Left lung (tissue), 4 donors: ENCODE measurements at regions not wholly inside any gene's neighbourhood (a gene's known extent, or its start where the extent isn't known, plus 50 kb on each side); places are given as distances from the start of the nearest gene placed in this dataset.
"Not testable (repeated sequence)": the region's sequence is repeated elsewhere in the genome, so short reads cannot be mapped to it uniquely, and the experiment has no call there.

Experiments
- ATAC-seq: fragments of 200-7000 bp; cut with Tn5 transposase; one replicate; pipeline ENCODE4 v1.9.1; 2020; ENCODE audit warnings: moderate library complexity
- DNase-seq, 4 donors: peaks; one replicate each; pipeline ENCODE4 v3.0.0-alpha.2; 2013 to 2020
- H3K27ac ChIP-seq, 2 donors: fragments of 200-600 bp; sonication (generic) in 1 of 2; one replicate each; pipeline versions ENCODE4 v1.5.0 to v1.8.0; 2020 to 2021
- H3K27me3 ChIP-seq, 2 donors: fragments of 200-600 bp; sonication (generic) in 1 of 2; one replicate each; pipeline versions ENCODE4 v1.5.0 to v1.8.0; 2020 to 2021
- H3K36me3 ChIP-seq, 2 donors: fragments of 200-600 bp; sonication (generic) in 1 of 2; one replicate each; pipeline versions ENCODE4 v1.5.0 to v1.8.0; 2020 to 2021
- H3K4me1 ChIP-seq, 2 donors: fragments of 200-600 bp; one replicate each; pipeline ENCODE4 v1.8.0; 2021
- H3K4me3 ChIP-seq, 2 donors: fragments of 200-600 bp; sonication (generic) in 1 of 2; one replicate each; pipeline versions ENCODE4 v1.5.0 to v1.8.0; 2020 to 2021; ENCODE audit warnings: mild to moderate bottlenecking in 1 of 2
- H3K9me3 ChIP-seq, 2 donors: fragments of 200-600 bp; sonication (generic) in 1 of 2; one replicate each; pipeline versions ENCODE4 v1.5.0 to v1.8.0; 2020 to 2021
- CTCF ChIP-seq, 2 donors: fragments of 200-600 bp; sonication (generic) in 1 of 2; IDR thresholded peaks; one replicate each; pipeline versions ENCODE4 v1.5.0 to v1.8.0; 2021; ENCODE audit warnings: antibody characterized with exemption in 2 of 2
- intact Hi-C, 2 donors: fragments of 100-400 bp; cut with DNase I; formaldehyde crosslinking; loops; one replicate each; pipeline versions ENCODE4 v1.11.2 to v1.14.2; 2022
- donor health status: DM: no; HTN: yes; CAD: no.
- donor health status: DM: no; HTN: no; CAD: no.

- DNase-seq, result no peak
- ATAC-seq, result no peak
- intact Hi-C loops, result no loop called here
- no peaks in the 10 kb centered on the region for H3K4me1 ChIP-seq
- H3K27ac ChIP-seq, result no peak overlapping the region
- no peaks in the 10 kb centered on the region for H3K9me3 ChIP-seq
- no peak for TF ChIP-seq CTCF (IDR thresholded peaks at IDR 0.05)
- H3K4me3 ChIP-seq, result no peak overlapping the region
- no peaks in the 10 kb centered on the region for H3K36me3 ChIP-seq
- no peaks in the 10 kb centered on the region for H3K27me3 ChIP-seq
Measured at GRCh38 chr2:45102141-45102540, 92.9 kb upstream of the SIX2 start.

- H3K27ac ChIP-seq, result no peak overlapping the region
- H3K9me3 ChIP-seq, result no peaks in the 10 kb centered on the region
- ATAC-seq, result no peak
- TF ChIP-seq CTCF (IDR thresholded peaks at IDR 0.05), result no peak
- H3K36me3 ChIP-seq, result no peaks in the 10 kb centered on the region
- no peaks in the 10 kb centered on the region for H3K4me1 ChIP-seq
- peaks cover 7 to 12% of the 10 kb centered on the region in 2 donors for H3K27me3 ChIP-seq
- intact Hi-C loops, result no loop called here
- DNase-seq, result no peak
- no peak overlapping the region for H3K4me3 ChIP-seq
Measured at GRCh38 chr2:45096996-45097395, 87.7 kb upstream of the SIX2 start.

- intact Hi-C loops, H3K27ac ChIP-seq, DNase-seq, H3K9me3 ChIP-seq, ATAC-seq, H3K36me3 ChIP-seq, H3K4me1 ChIP-seq, H3K4me3 ChIP-seq: not testable (repeated sequence)
- peaks cover 7 to 12% of the 10 kb centered on the region in 2 donors for H3K27me3 ChIP-seq
Measured at GRCh38 chr2:45096038-45096437, 86.8 kb upstream of the SIX2 start.

GRCh38 chr2:45093663-45094062 is 84.4 kb upstream of the SIX2 start:
- Histone ChIP-seq H3K4me1 (no peaks in the 10 kb centered on the region), H3K27me3 (peaks cover 7 to 12% of the 10 kb centered on the region in 2 donors), H3K4me3 (no peak overlapping the region), H3K36me3 (no peaks in the 10 kb centered on the region), H3K9me3 (no peaks in the 10 kb centered on the region), H3K27ac (no peak overlapping the region)
- ATAC-seq (no peak), DNase-seq (no peak)
- TF ChIP-seq CTCF (IDR thresholded peaks at IDR 0.05), result no peak
- intact Hi-C loops, result no loop called here

- H3K4me3 ChIP-seq, result no peak overlapping the region
- no peaks in the 10 kb centered on the region for H3K9me3 ChIP-seq
- intact Hi-C loops, result no loop called here
- ATAC-seq, result no peak
- no peaks in the 10 kb centered on the region for H3K4me1 ChIP-seq
- H3K36me3 ChIP-seq, result no peaks in the 10 kb centered on the region
- H3K27me3 ChIP-seq, result peaks cover 7 to 12% of the 10 kb centered on the region in 2 donors
- no peak for DNase-seq
- TF ChIP-seq CTCF (IDR thresholded peaks at IDR 0.05), result no peak
- H3K27ac ChIP-seq, result no peak overlapping the region
Measured at GRCh38 chr2:45093181-45093580, 83.9 kb upstream of the SIX2 start.

GRCh38 chr2:45089554-45090261 is 80.5 kb upstream of the SIX2 start:
- H3K36me3 ChIP-seq, result no peaks in the 10 kb centered on the region
- TF ChIP-seq CTCF (IDR thresholded peaks at IDR 0.05), result no peak

More at GRCh38 chr2:45089554-45090261, 80.5 kb upstream of the SIX2 start:
- intact Hi-C loops, result no loop called here
- Histone ChIP-seq H3K4me1 (no peaks in the 10 kb centered on the region), H3K4me3 (no peak overlapping the region), H3K27ac (no peak overlapping the region), H3K27me3 (peaks cover 4 to 7% of the 10 kb centered on the region in 2 donors), H3K9me3 (no peaks in the 10 kb centered on the region)
- ATAC-seq, result no peak
- DNase-seq, result no peak
